Activated naive CD4-positive, alpha-beta T cell treated with anti-CD3 and anti-CD28 coated beads for 36 hours (primary cell): ENCODE measurements at regions not wholly inside any gene's neighbourhood (a gene's known extent, or its start where the extent isn't known, plus 50 kb on each side); places are given as distances from the start of the nearest gene placed in this dataset.

Experiments used
- CTCF ChIA-PET: fragments of 350-600 bp; sonication (Branson Sonifier 250); formaldehyde crosslinking; loops from one replicate; lab custom pipeline; 2021; ENCODE audit warnings: antibody characterized with exemption; lab: Charles Lee
- DNase-seq: peaks from one replicate; pipeline ENCODE4 v3.0.0-alpha.2; 2020
- H3K27ac Mint-ChIP-seq: one replicate; pipeline ENCODE4 v1.8.0; 2021; ENCODE audit warnings: mild to moderate bottlenecking, mixed read lengths
- H3K27me3 Mint-ChIP-seq: one replicate; pipeline ENCODE4 v1.8.0; 2021; ENCODE audit warnings: low read depth, mixed read lengths
- H3K36me3 Mint-ChIP-seq: one replicate; pipeline ENCODE4 v1.8.0; 2021; ENCODE audit warnings: low read depth, mixed read lengths
- H3K4me1 Mint-ChIP-seq: one replicate; pipeline ENCODE4 v1.8.0; 2021; ENCODE audit warnings: low read depth, mixed read lengths
- H3K4me3 Mint-ChIP-seq: one replicate; pipeline ENCODE4 v1.8.0; 2021; ENCODE audit warnings: mild to moderate bottlenecking, moderate library complexity, mixed read lengths
- H3K9me3 Mint-ChIP-seq: one replicate; pipeline ENCODE4 v1.8.0; 2021; ENCODE audit warnings: mixed read lengths
- intact Hi-C: fragments of 100-400 bp; cut with micrococcal nuclease; formaldehyde crosslinking; loops from one replicate; pipeline ENCODE4 v1.15.1; 2023

DNA sequence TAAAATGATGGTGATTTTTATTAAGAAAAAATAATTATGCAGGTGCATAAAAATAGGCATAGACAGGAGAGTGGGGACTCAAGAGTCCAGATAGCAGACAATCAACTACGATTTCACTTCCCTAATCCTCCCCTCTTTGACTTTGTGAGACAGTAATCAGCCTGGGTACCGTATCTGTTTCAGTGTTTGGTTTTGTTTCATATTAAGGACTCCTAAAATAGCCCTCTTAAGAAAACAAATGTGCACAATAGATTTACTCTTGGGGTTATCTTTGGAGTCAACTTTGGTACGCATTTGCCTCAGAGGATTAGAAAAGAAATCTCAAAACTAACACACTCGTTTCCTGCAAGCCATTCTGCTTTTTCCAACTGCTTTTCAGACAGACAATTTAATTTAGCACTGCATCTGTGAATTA, 96.3 kb downstream of the ZNF608 start:
- no peak overlapping the region for H3K27ac Mint-ChIP-seq
- no peak overlapping the region for H3K4me3 Mint-ChIP-seq
- H3K9me3 Mint-ChIP-seq, result no peaks in the 10 kb centered on the region
- H3K27me3 Mint-ChIP-seq, result peaks cover 34% of the 10 kb centered on the region
- no peak for DNase-seq
- intact Hi-C loops, result loop anchor here (5.0 kb wide), 1 partner anchor 97 kb away; the partner anchor contains the start of gene ZNF608
- no peaks in the 10 kb centered on the region for H3K36me3 Mint-ChIP-seq
- CTCF ChIA-PET, result no interaction called here
- H3K4me1 Mint-ChIP-seq, result peaks cover 29% of the 10 kb centered on the region

DNA sequence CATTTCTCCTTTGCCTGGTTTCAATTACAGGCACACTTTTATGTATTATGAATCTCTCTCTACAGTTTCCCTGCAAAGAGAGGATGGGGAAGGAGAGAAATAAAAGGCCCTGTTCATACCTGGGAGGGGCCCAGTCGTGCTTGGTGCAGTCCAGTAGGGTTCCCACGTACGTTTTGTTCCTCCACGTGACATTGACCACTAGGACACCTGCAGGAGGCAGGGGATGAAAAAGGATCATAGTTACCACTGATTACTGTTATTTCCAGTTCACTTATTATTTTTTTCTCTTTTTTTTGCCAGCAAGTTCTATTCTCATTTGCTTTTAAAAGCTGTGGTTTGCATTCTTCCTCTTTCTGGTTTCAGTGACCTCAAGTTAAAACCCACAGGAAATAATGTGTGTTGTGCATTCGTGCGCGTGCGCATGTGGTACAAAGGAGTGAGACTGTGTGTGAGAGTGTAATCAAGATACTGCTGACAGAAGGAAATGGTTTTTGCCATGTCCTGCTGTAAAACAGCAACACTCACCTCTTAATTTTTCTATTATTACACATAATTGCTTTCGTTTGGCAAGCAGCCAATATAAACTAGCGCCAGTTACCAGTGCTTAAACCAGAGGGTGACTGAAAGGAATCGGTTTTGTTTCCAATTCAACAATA, 96.8 kb downstream of the ZNF608 start:
- peaks cover 36% of the 10 kb centered on the region for H3K27me3 Mint-ChIP-seq
- CTCF ChIA-PET, result no interaction called here
- intact Hi-C loops, result loop anchor here (1.0 to 5.0 kb wide), 3 partner anchors 65 to 288 kb away; partner anchors contain the start of gene ZNF608
- no peak overlapping the region for H3K4me3 Mint-ChIP-seq
- no peaks in the 10 kb centered on the region for H3K9me3 Mint-ChIP-seq
- no peaks in the 10 kb centered on the region for H3K36me3 Mint-ChIP-seq
- H3K4me1 Mint-ChIP-seq, result peaks cover 29% of the 10 kb centered on the region
- H3K27ac Mint-ChIP-seq, result no peak overlapping the region
- peak; percentile 74 for DNase-seq

DNA sequence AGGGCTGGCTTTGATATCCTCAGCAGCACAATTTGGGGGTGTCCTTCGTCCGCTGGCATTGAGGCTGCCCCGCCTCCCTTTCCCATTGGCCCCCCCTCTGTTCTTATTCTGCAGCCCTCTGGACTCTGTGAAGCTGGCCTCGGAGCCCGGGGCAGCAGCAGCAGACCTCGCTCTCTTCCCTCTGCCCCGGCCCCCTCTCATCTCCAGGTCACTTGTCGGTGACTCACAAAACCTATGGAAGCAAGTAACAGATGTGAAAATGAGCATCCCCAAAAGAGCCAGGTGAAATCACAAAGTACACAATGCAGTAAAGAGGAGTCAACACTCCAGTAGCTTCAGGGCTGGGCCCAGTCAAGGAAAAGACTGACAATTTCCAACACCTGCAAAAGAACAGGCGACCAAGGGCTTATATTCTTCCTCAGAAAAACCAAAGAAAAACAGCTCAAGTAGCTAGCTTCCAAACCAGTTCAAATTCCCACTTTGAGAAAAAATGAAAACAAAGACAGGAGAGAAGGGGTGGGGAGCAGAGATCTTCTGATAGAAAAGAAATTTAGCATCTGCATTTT, 97.5 kb downstream of the ZNF608 start:
- Mint-ChIP-seq H3K4me3 (no peak overlapping the region), H3K36me3 (no peaks in the 10 kb centered on the region), H3K9me3 (no peaks in the 10 kb centered on the region), H3K27me3 (peaks cover 42% of the 10 kb centered on the region), H3K27ac (no peak overlapping the region), H3K4me1 (peaks cover 29% of the 10 kb centered on the region)
- intact Hi-C loops, result loop anchor here (1.0 to 5.0 kb wide), 2 partner anchors 65 to 288 kb away; no protein-coding TSS in a partner anchor
- CTCF ChIA-PET, result no interaction called here
- DNase-seq, result no peak

DNA sequence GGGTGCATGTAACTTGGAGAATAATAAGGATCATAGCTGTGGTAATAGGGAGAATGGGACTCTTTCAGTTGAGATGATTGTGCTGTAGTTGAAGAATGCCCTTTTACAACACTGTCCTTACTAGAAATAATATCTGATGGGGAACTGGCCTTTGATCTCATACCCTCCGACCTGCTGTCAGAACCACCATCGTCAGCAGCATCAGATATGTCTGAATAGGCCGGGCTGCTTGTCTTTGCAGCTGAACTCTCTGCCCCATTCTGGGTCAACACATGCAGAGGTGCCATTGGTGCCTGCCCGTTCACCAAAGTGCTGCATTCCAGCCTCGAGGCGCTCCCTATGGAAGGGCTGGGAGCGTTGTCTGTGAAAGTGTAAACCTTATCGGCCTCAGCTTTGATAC, 99.1 kb downstream of the ZNF608 start:
- DNase-seq, result no peak
- Mint-ChIP-seq H3K36me3 (no peaks in the 10 kb centered on the region), H3K4me1 (peaks cover 29% of the 10 kb centered on the region), H3K4me3 (no peak overlapping the region), H3K9me3 (no peaks in the 10 kb centered on the region), H3K27me3 (peaks cover 48% of the 10 kb centered on the region), H3K27ac (no peak overlapping the region)
- CTCF ChIA-PET, result interaction anchor here (0.6 kb wide), 1 partner anchor 976 kb away, joined by 6 read pairs; no protein-coding TSS in a partner anchor
- intact Hi-C loops, result loop anchor here (5.0 kb wide), 1 partner anchor 290 kb away; no protein-coding TSS in a partner anchor

DNA sequence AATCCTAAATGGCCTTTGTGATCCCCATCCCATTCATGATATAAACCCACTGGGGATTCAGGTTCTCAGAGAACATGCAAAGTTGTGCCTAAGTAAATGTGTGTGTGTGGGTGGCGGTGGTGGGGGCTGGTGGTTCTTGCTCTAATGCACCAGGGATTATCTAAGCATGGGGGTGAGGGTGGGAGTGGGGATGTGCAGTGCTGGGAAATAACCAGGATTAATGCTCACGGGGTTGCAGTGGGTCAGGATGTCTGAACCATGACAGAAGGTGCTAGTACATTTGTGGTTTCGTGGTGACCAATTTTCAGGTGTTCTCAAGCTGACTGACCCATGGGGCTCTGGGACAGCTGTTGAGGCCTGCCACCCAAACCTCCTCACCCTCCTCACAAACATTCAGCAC, 101.0 kb downstream of the ZNF608 start:
- Mint-ChIP-seq H3K4me1 (peaks cover 21% of the 10 kb centered on the region), H3K4me3 (no peak overlapping the region), H3K36me3 (no peaks in the 10 kb centered on the region), H3K27ac (no peak overlapping the region), H3K9me3 (peaks cover under 1% of the 10 kb centered on the region), H3K27me3 (peaks cover 54% of the 10 kb centered on the region)
- no peak for DNase-seq
- intact Hi-C loops, result loop anchor here (5.0 kb wide), 1 partner anchor 292 kb away; no protein-coding TSS in a partner anchor
- CTCF ChIA-PET, result no interaction called here

DNA sequence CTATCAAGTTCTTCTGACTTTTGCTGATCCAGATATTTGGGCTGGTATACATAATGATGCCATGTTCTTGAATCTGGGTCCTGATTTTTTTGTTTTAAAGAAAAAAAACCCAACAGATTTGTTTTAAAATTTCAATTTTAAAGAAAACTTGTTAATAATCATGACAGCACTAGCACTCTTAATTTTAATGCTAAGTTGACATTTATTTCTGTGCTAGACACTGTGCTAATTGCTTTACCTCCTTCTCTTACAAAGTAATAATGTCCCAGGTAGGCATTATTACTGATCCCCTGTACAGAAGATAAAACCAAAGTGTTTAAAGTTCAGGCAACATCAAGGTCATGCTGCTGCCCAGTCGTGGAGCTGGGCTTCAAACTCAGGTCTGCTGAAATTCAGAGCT, 101.9 kb downstream of the ZNF608 start:
- Mint-ChIP-seq H3K36me3 (no peaks in the 10 kb centered on the region), H3K27me3 (peaks cover 56% of the 10 kb centered on the region), H3K9me3 (peaks cover 2% of the 10 kb centered on the region), H3K4me1 (peaks cover 15% of the 10 kb centered on the region), H3K4me3 (no peak overlapping the region), H3K27ac (no peak overlapping the region)
- no peak for DNase-seq
- CTCF ChIA-PET, result interaction anchor here (0.7 kb wide), 1 partner anchor 1503 kb away, joined by 3 read pairs; no protein-coding TSS in a partner anchor
- intact Hi-C loops, result no loop called here

DNA sequence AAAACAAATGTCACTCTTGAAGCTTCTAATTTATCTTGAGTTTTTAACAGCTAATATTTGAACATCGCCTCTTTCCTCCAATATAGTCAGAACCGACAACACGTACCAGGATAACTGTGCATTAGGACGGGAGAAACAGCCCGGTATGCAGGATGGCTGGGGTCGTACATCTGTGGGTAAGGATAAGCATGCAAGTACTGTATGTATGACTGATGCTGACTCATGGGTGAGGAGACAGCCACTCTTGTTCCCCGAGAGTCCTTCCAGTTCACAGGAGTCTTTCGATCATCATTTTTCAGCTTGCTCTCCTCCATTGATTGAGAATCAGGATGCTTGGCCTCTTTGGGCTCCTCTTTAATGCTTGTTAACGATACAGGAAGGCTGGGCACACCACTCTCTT, 102.3 kb downstream of the ZNF608 start:
- intact Hi-C loops, result no loop called here
- CTCF ChIA-PET, result no interaction called here
- no peak for DNase-seq
- H3K4me1 Mint-ChIP-seq, result peaks cover 10% of the 10 kb centered on the region
- H3K27ac Mint-ChIP-seq, result no peak overlapping the region
- H3K36me3 Mint-ChIP-seq, result no peaks in the 10 kb centered on the region
- no peak overlapping the region for H3K4me3 Mint-ChIP-seq
- peaks cover 57% of the 10 kb centered on the region for H3K27me3 Mint-ChIP-seq
- H3K9me3 Mint-ChIP-seq, result peaks cover 2% of the 10 kb centered on the region

DNA sequence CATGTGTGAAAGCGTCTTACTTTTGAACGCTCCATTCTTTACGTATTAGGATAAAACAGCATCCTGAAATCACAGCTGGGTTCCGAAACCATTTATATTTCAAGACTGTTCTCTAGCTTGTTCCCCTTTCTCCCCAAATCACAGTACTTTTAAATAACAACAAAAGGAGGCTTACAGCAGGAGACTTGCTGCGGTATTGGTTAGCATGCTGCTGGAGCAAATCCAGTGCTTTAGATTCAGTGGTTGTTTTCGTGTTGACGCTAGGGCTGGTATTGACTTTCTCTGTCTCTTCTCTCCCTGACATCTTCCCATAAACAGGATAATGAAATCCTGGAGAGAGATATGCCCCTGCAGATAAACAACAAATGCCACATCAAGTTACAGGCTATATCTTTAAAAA, 103.1 kb downstream of the ZNF608 start:
- no peak overlapping the region for H3K27ac Mint-ChIP-seq
- H3K27me3 Mint-ChIP-seq, result peaks cover 58% of the 10 kb centered on the region
- CTCF ChIA-PET, result no interaction called here
- peaks cover 2% of the 10 kb centered on the region for H3K9me3 Mint-ChIP-seq
- no peaks in the 10 kb centered on the region for H3K36me3 Mint-ChIP-seq
- no peak for DNase-seq
- peaks cover 5% of the 10 kb centered on the region for H3K4me1 Mint-ChIP-seq
- intact Hi-C loops, result no loop called here
- no peak overlapping the region for H3K4me3 Mint-ChIP-seq

DNA sequence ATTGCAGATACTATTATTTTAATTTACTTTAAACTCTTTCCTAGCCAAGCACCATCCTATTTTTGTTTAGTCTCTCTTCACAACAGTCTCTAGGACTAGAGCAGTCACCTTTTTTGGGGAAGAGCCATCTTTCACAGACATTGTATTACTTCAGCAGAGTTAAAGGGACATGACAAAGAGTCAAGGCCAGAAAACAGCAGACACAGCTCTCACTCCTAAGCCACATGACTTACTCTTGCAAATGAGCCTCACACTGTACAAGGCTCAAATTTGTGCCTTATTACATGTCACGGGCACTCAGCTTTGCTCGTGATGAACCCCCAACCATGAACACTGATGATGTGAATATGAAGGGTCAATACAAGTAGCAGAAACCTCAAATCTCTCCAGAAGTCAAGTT, 104.3 kb downstream of the ZNF608 start:
- Mint-ChIP-seq H3K27me3 (peaks cover 50% of the 10 kb centered on the region), H3K4me1 (no peaks in the 10 kb centered on the region)

DNA sequence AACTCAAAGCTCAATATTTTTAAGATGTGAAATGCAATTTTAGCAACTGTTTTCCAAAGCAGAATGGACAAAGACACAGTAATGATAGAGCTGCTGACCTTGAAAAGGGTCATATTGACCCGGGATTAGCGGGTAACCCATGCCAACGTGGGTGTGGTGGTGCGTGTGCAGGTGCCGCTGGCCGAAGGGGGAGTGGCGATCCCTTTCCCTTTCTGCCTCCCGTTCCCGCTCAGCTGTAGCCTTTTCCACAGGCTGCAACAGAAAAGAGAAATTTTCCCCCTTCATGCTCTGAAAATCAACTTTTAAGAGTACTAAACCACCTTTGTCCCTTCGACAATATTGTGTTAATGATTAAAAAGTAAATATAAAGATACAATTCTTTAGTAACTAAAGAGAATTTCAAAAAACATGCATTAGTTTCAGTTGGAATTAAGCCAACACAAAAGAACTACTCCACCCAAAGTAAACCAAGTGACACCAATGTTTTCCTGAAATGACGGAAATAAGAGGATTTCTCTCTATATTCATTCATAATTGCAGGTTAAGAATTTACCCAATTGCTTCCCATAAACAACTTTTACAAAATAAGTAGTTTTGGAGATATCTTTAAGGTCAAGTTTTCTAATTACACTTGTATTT, 105.2 kb downstream of the ZNF608 start:
- CTCF ChIA-PET, result no interaction called here
- H3K4me1 Mint-ChIP-seq, result no peaks in the 10 kb centered on the region

More for the DNA sequence above, 104.3 kb downstream of the ZNF608 start:
- intact Hi-C loops, result no loop called here
- peaks cover 2% of the 10 kb centered on the region for H3K9me3 Mint-ChIP-seq
- no peak overlapping the region for H3K4me3 Mint-ChIP-seq
- CTCF ChIA-PET, result no interaction called here
- H3K27ac Mint-ChIP-seq, result no peak overlapping the region
- H3K36me3 Mint-ChIP-seq, result no peaks in the 10 kb centered on the region
- no peak for DNase-seq

DNA sequence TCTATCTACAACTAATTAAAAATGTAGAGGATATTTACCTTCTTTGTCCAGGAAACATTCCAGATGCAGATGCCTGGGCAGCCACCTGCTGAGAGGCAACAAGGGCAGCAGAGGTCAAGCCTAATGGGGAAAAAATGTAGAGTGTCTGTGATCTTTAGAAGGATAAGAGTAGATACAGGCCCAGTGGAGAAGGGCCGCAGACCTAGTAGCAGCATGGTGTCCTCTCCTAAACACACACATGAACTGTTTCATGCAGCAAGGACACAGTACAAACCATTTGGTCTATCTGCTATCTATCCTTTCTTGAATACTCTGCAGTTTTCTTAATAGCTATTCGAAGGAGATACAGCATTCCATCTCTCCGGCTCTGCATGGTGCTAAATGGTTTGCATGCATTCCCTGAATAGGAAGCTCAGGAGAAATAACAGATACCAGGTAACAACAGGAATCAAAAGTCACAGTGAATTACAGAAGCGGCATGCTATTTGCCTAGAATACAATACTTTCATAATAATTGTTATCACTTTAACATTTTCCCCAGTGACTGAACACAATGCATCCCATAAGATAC, 107.3 kb downstream of the ZNF608 start:
- peaks cover 36% of the 10 kb centered on the region for H3K27me3 Mint-ChIP-seq
- H3K4me3 Mint-ChIP-seq, result no peak overlapping the region
- no peaks in the 10 kb centered on the region for H3K36me3 Mint-ChIP-seq
- no peaks in the 10 kb centered on the region for H3K4me1 Mint-ChIP-seq
- intact Hi-C loops, result no loop called here
- CTCF ChIA-PET, result no interaction called here
- no peak for DNase-seq
- H3K27ac Mint-ChIP-seq, result no peak overlapping the region
- peaks cover 2% of the 10 kb centered on the region for H3K9me3 Mint-ChIP-seq

More for the DNA sequence above, 105.2 kb downstream of the ZNF608 start:
- Mint-ChIP-seq H3K36me3 (no peaks in the 10 kb centered on the region), H3K27me3 (peaks cover 43% of the 10 kb centered on the region), H3K27ac (no peak overlapping the region), H3K4me3 (no peak overlapping the region), H3K9me3 (peaks cover 2% of the 10 kb centered on the region)
- DNase-seq, result no peak
- intact Hi-C loops, result no loop called here

DNA sequence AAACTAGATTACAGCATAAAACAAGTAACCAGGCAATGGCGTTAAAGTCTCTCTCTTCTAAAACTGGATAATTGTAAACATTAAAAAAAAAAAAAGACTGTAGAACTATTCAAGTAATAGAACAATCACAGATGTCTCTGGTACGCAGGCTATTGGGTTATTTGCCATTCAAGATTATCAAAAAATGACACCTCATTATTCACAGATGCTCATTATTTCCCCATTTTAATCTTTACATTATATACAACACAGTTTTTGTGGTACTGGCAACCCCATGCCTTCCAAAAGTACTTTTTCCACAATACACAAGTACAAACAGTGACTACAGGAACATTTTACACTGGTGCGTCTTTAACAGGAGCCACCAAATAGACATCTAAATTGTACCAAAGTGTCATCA, 109.4 kb downstream of the ZNF608 start:
- Mint-ChIP-seq H3K27me3 (peaks cover 25% of the 10 kb centered on the region), H3K9me3 (peaks cover 2% of the 10 kb centered on the region), H3K4me1 (no peaks in the 10 kb centered on the region), H3K27ac (no peak overlapping the region), H3K4me3 (no peak overlapping the region), H3K36me3 (no peaks in the 10 kb centered on the region)
- DNase-seq, result no peak
- CTCF ChIA-PET, result no interaction called here
- intact Hi-C loops, result no loop called here
